Mesendoderm (in vitro differentiated cells): ENCODE measurements at regions not wholly inside any gene's neighbourhood (a gene's known extent, or its start where the extent isn't known, plus 50 kb on each side); places are given as distances from the start of the nearest gene placed in this dataset.
A peak's percentile ranks its signal among the peaks of the same experiment; 100 is the strongest.

Experiments used
- DNase-seq: peaks from one replicate; pipeline ENCODE4 v3.0.0; 2013
- H2AK5ac ChIP-seq: 2 replicates; pipeline ENCODE4 v1.6.1; 2013; ENCODE audit warnings: low read length, inconsistent platforms
- H2BK120ac ChIP-seq: 2 replicates; pipeline ENCODE4 v1.6.1; 2013; ENCODE audit warnings: low read depth, mild to moderate bottlenecking, low read length, moderate library complexity, mixed read lengths
- H2BK15ac ChIP-seq: replicated peaks from 2 replicates; pipeline ENCODE4 v1.6.1; 2013; ENCODE audit warnings: low read depth, mild to moderate bottlenecking, moderate library complexity
- H2BK5ac ChIP-seq: 2 replicates; pipeline ENCODE4 v1.6.1; 2013; ENCODE audit warnings: low read length, inconsistent platforms
- H3K18ac ChIP-seq: 2 replicates; pipeline ENCODE4 v1.6.1; 2013; ENCODE audit warnings: mild to moderate bottlenecking, low read length, mixed read lengths
- H3K23ac ChIP-seq: one replicate; pipeline ENCODE4 v1.6.1; 2013; ENCODE audit warnings: low read length
- H3K27ac ChIP-seq: 2 replicates; pipeline ENCODE4 v1.5.1; 2013; ENCODE audit warnings: low read depth, mild to moderate bottlenecking, inconsistent platforms, low read length, moderate library complexity
- H3K27me3 ChIP-seq: 2 replicates; pipeline ENCODE4 v1.6.1; 2013; ENCODE audit warnings: low read length, control low read depth, mild to moderate bottlenecking, inconsistent platforms; ENCODE audit not compliant: insufficient read depth, poor library complexity
- H3K36me3 ChIP-seq: 2 replicates; pipeline ENCODE4 v1.6.1; 2013; ENCODE audit warnings: low read length, inconsistent platforms; ENCODE audit not compliant: control insufficient read depth, insufficient read depth
- H3K4ac ChIP-seq: one replicate; pipeline ENCODE4 v1.6.1; 2013; ENCODE audit warnings: low read depth, mild to moderate bottlenecking, low read length, moderate library complexity
- H3K4me1 ChIP-seq: 2 replicates; pipeline ENCODE4 v1.6.1; 2013; ENCODE audit warnings: low read depth, low read length, inconsistent platforms; ENCODE audit not compliant: control insufficient read depth
- H3K4me2 ChIP-seq: 2 replicates; pipeline ENCODE4 v1.6.1; 2013; ENCODE audit warnings: low read length
- H3K4me3 ChIP-seq: 2 replicates; pipeline ENCODE4 v1.5.1; 2013; ENCODE audit warnings: mild to moderate bottlenecking, low read length
- H3K56ac ChIP-seq: one replicate; pipeline ENCODE4 v1.6.1; 2013; ENCODE audit warnings: low read length
- H3K79me1 ChIP-seq: 2 replicates; pipeline ENCODE4 v1.6.1; 2013; ENCODE audit warnings: low read length, inconsistent platforms
- H3K79me2 ChIP-seq: 2 replicates; pipeline ENCODE4 v1.6.1; 2013; ENCODE audit warnings: mild to moderate bottlenecking, low read length; ENCODE audit not compliant: control insufficient read depth, insufficient read depth
- H3K9ac ChIP-seq: 2 replicates; pipeline ENCODE4 v1.6.1; 2013; ENCODE audit warnings: low read length, inconsistent platforms
- H4K5ac ChIP-seq: one replicate; pipeline ENCODE4 v1.6.1; 2013; ENCODE audit warnings: low read length
- H4K8ac ChIP-seq: one replicate; pipeline ENCODE4 v1.6.1; 2013; ENCODE audit warnings: low read depth, mild to moderate bottlenecking, control low read depth, low read length, moderate library complexity
- WGBS: extraction: QIAGEN DNeasy Blood & Tissue Kit; methylation state at CpG from one replicate; pipeline ENCODE4 v1.1.7; 2013; ENCODE audit warnings: low lambda C conversion rate, missing lambda C conversion rate; ENCODE audit not compliant: insufficient coverage; ENCODE audit errors: extremely low coverage; 5-methylcytosine and 5-hydroxymethylcytosine counted together

DNA sequence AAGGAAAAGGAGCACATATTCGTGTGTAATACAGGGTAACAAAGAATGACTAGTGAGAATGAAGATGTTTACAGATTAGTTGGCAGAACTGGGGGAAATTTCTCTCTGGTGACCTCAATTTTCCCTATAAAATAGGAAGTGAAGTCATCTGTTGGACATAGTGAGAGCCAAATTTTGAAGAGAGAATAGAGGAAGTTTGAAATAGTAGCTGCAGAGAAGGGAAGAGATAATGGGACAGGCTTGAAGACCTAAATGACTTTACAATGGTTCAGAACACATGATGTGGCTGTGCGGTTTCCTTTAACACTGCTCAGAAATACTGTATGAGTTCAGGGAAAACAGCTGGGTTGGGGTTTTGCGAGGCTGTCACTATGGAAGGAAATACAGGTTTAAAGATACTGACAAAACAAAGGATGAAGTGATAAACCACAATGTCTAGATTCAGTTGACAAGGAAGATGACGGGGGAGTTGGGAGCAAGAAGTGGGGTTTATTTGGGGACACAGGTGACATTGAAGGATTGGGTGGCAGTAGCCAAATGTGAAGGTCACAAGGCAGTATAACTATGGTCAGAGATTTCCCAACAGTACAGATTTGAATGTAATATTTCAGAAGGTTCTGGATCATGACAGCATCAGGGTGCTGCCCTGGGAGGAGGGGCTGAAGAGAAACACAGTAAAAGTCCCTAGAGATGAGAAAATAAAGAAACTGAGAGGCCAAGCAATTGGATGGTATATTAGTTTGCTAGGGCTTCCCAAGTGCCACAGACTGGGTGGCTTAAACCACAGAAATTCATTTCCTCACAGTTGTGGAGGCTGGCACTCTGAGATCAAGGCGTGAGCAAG is 82.6 kb upstream of the TANK start:
- Histone ChIP-seq H3K4me1 (no peaks in the 10 kb centered on the region), H4K8ac (no peak overlapping the region), H4K5ac (no peak overlapping the region), H3K79me1 (no peaks in the 10 kb centered on the region), H3K56ac (no peak overlapping the region), H3K9ac (no peak overlapping the region), H3K79me2 (no peaks in the 10 kb centered on the region), H3K36me3 (no peaks in the 10 kb centered on the region), H3K27me3 (no peaks in the 10 kb centered on the region), H3K4me2 (no peak overlapping the region), H3K23ac (no peak overlapping the region), H3K27ac (no peak overlapping the region), H3K4ac (no peak overlapping the region), H3K4me3 (no peak overlapping the region), H2BK5ac (no peak overlapping the region), H2BK120ac (no peak overlapping the region), H2BK15ac (no peak overlapping the region), H2AK5ac (no peak overlapping the region), H3K18ac (no peak overlapping the region)
- no peak for DNase-seq
- no CpG with 5 or more reads among the region's 5 CpGs for WGBS

DNA sequence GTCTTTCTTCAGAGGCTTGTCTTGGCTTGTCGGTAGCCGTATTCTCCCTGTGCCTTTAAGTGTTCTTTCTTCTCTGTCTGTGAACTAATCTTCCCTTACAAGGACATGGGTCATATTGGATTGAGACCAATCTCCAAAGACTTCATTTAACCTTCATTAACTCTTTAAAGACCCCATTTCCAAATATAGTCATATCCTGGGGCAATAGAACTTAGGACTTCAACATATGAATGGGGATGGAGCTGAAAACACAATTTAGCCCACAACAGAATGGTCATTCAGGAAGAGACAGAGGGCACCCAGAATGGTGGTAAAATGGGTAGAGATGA is 82.1 kb upstream of the TANK start:
- Histone ChIP-seq H4K8ac (no peak overlapping the region), H2BK5ac (no peak overlapping the region), H3K4me1 (no peaks in the 10 kb centered on the region), H2AK5ac (no peak overlapping the region), H3K79me2 (no peaks in the 10 kb centered on the region), H3K27ac (no peak overlapping the region), H3K18ac (no peak overlapping the region), H2BK15ac (no peak overlapping the region), H4K5ac (no peak overlapping the region), H3K56ac (no peak overlapping the region), H3K79me1 (no peaks in the 10 kb centered on the region), H3K4me3 (no peak overlapping the region), H3K23ac (no peak overlapping the region), H2BK120ac (no peak overlapping the region), H3K36me3 (no peaks in the 10 kb centered on the region), H3K9ac (no peak overlapping the region), H3K4me2 (no peak overlapping the region), H3K27me3 (no peaks in the 10 kb centered on the region), H3K4ac (no peak overlapping the region)
- DNase-seq: no peak
- WGBS: no CpG with 5 or more reads among the region's 2 CpGs

DNA sequence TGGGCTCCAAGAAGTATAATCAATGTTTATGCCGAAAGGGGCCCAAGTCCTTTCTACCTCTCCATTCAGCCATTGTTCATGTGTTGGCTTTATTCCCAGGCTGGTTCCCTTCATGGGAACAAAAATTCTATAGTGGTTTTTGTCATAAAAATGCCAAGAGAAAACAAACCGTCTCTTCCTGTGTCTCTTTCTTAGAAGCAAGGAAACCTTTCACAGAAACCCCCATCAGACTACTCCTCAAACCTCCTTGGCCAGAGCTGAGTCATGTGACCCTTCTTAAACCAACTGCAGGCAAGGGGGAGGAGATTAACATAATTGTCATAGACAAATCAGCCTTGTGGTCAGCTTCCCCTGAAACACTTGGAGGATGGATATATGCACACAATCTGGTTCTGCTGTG is 75.1 kb upstream of the TANK start:
- Histone ChIP-seq H3K9ac (no peak overlapping the region), H3K79me1 (no peaks in the 10 kb centered on the region), H4K8ac (no peak overlapping the region), H2AK5ac (no peak overlapping the region), H3K56ac (no peak overlapping the region), H3K4me3 (no peak overlapping the region), H3K27ac (no peak overlapping the region), H2BK15ac (no peak overlapping the region), H3K27me3 (no peaks in the 10 kb centered on the region), H2BK5ac (no peak overlapping the region), H3K18ac (no peak overlapping the region), H4K5ac (no peak overlapping the region), H3K4ac (no peak overlapping the region), H2BK120ac (no peak overlapping the region), H3K36me3 (no peaks in the 10 kb centered on the region), H3K4me2 (no peak overlapping the region), H3K4me1 (no peaks in the 10 kb centered on the region), H3K23ac (no peak overlapping the region), H3K79me2 (no peaks in the 10 kb centered on the region)
- DNase-seq: no peak
- WGBS: no CpG with 5 or more reads among the region's 2 CpGs

DNA sequence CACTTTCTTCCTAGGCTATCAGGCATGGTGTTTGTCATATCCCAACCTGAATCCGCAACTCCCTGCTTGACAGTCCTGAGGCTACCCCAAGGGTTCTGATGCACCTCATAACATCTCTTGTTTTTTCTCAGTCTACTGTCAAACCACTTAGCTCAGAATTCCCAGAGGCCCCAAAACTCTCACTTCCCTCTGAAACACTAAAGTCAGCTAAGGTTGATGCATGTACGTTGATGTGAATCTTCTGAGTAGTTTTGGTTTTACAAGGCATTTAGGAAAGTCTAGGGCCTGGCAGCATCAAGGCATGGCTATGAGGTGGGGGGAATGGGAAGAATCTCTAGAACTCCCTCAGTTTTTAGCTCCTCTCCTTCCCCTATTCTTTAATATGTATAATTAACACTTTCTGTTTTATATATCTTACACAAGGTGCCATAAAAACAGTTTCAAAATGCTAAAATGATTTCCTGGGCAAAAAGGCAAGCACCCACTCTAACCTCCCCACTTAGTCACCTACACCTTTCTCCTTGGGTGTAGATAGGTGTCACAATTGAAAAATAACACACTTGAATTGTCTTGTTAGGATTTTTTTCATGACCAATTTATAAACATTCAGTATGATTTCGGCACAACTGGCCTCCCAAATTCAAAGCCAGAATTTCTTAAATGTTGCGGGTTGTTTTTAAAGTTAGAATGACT is 71.4 kb upstream of the TANK start:
- no CpG with 5 or more reads among the region's 4 CpGs for WGBS
- Histone ChIP-seq H3K23ac (no peak overlapping the region), H3K4ac (no peak overlapping the region), H3K9ac (no peak overlapping the region), H2BK5ac (no peak overlapping the region), H3K79me1 (no peaks in the 10 kb centered on the region), H3K56ac (no peak overlapping the region), H3K36me3 (no peaks in the 10 kb centered on the region), H3K18ac (peak overlapping the region; percentile 14), H3K79me2 (no peaks in the 10 kb centered on the region), H3K4me1 (no peaks in the 10 kb centered on the region), H2AK5ac (no peak overlapping the region), H3K27me3 (no peaks in the 10 kb centered on the region), H3K27ac (no peak overlapping the region), H3K4me3 (no peak overlapping the region), H4K8ac (no peak overlapping the region), H4K5ac (no peak overlapping the region), H3K4me2 (no peak overlapping the region), H2BK120ac (no peak overlapping the region), H2BK15ac (no peak overlapping the region)
- no peak for DNase-seq

DNA sequence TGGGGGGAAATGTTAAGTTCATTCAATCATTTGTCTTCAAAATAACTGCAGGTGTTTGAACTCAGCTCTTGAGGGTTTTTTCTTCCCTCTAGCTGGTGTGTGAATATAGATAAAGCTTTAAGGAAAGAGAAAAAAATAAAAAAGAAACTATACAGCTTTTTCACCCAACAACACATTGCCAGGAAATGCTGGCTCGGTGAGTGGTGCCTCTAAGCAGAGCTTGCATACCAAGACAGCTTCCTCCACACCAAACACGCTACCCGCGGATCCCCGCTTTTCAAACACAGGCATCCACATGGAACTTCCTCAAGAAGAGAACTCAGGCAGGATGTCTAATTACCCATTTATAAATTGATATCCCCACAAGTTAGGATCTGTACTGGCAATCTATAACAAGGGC is 69.8 kb upstream of the TANK start:
- Histone ChIP-seq H3K4me2 (no peak overlapping the region), H4K5ac (no peak overlapping the region), H3K79me1 (no peaks in the 10 kb centered on the region), H3K4ac (no peak overlapping the region), H2BK5ac (no peak overlapping the region), H3K18ac (no peak overlapping the region), H3K56ac (no peak overlapping the region), H3K27ac (no peak overlapping the region), H3K4me1 (no peaks in the 10 kb centered on the region), H2AK5ac (no peak overlapping the region), H3K79me2 (no peaks in the 10 kb centered on the region), H3K4me3 (no peak overlapping the region), H3K9ac (no peak overlapping the region), H2BK15ac (no peak overlapping the region), H2BK120ac (no peak overlapping the region), H4K8ac (no peak overlapping the region), H3K36me3 (no peaks in the 10 kb centered on the region), H3K23ac (no peak overlapping the region), H3K27me3 (no peaks in the 10 kb centered on the region)
- DNase-seq: no peak
- WGBS: no CpG with 5 or more reads among the region's 5 CpGs
